AG09319 (cell line): ENCODE measurements at regions not wholly inside any gene's neighbourhood (a gene's known extent, or its start where the extent isn't known, plus 50 kb on each side); places are given as distances from the start of the nearest gene placed in this dataset.
A peak's percentile ranks its signal among the peaks of the same experiment; 100 is the strongest.
"Not testable (repeated sequence)": the region's sequence is repeated elsewhere in the genome, so short reads cannot be mapped to it uniquely, and the experiment has no call there.

Experiments
- DNase-seq: peaks from one replicate; pipeline ENCODE4 v3.0.0-alpha.2; 2010; ENCODE audit warnings: low read depth; ENCODE audit errors: extremely low read depth
- CTCF ChIP-seq: IDR thresholded peaks from 2 replicates; pipeline ENCODE4 v1.5.1; 2011; ENCODE audit warnings: low read depth, mild to moderate bottlenecking, inconsistent platforms, low read length, moderate library complexity

GRCh38 chr4:53899586-53900270, 164.7 kb downstream of the CHIC2 start:
- no peak for TF ChIP-seq CTCF
- DNase-seq, result peak; percentile 75

- TF ChIP-seq CTCF, result no peak
- no peak for DNase-seq
These were observed 169.3 kb downstream of the CHIC2 start for GRCh38 chr4:53895137-53895536.

GRCh38 chr4:53890461-53890860, 173.9 kb downstream of the CHIC2 start:
- TF ChIP-seq CTCF, result no peak
- DNase-seq, result no peak

GRCh38 chr4:53889326-53890055, 174.9 kb downstream of the CHIC2 start:
- no peak for DNase-seq
- no peak for TF ChIP-seq CTCF

GRCh38 chr4:53886090-53886489, 178.3 kb downstream of the CHIC2 start:
- DNase-seq, result no peak
- no peak for TF ChIP-seq CTCF

- no peak for DNase-seq
- no peak for TF ChIP-seq CTCF
These were observed 178.7 kb downstream of the CHIC2 start for GRCh38 chr4:53885668-53886067.

- not testable (repeated sequence) for DNase-seq
These were observed 187.3 kb downstream of the CHIC2 start for GRCh38 chr4:53877096-53877495.
